CD4-positive, alpha-beta T cell (primary cell): ENCODE measurements at regions not wholly inside any gene's neighbourhood (a gene's known extent, or its start where the extent isn't known, plus 50 kb on each side); places are given as distances from the start of the nearest gene placed in this dataset.

Experiments
- ATAC-seq: fragments of 200-7000 bp; cut with Tn5 transposase; one replicate; pipeline ENCODE4 v1.10.0; 2022; ENCODE audit warnings: mild to moderate bottlenecking; ENCODE audit not compliant: poor library complexity
- CTCF ChIA-PET: fragments of 350-600 bp; sonication (Branson Sonifier 250); formaldehyde crosslinking; loops from one replicate; lab custom pipeline; 2021; ENCODE audit warnings: antibody characterized with exemption, inconsistent platforms; lab: Charles Lee
- POLR2A ChIA-PET: fragments of 350-600 bp; sonication (Branson Sonifier 250); formaldehyde crosslinking; loops from one replicate; lab custom pipeline; 2021; ENCODE audit warnings: antibody characterized with exemption, inconsistent platforms; lab: Charles Lee
- DNase-seq, 14 experiments: peaks; one replicate each; pipeline ENCODE4 v3.0.0-alpha.2; 2013 to 2020; ENCODE audit warnings: mixed read lengths in 2 of 14
- H3K27ac ChIP-seq, 2 donors: one replicate each; pipeline versions ENCODE4 v1.5.1 to v1.7.0; 2013; ENCODE audit warnings: low read length in 2 of 2, low read depth in 1 of 2, mild to moderate bottlenecking in 1 of 2
- H3K27me3 ChIP-seq, 2 experiments: 1 replicate in 1 of 2; 2 replicates in 1 of 2; pipeline versions ENCODE4 v1.6.1 to v1.7.0; 2013; ENCODE audit warnings: low read length in 2 of 2, control low read depth in 1 of 2, mild to moderate bottlenecking in 1 of 2, moderate library complexity in 1 of 2; ENCODE audit not compliant: insufficient read depth in 2 of 2, control insufficient read depth in 1 of 2
- H3K36me3 ChIP-seq: one replicate; pipeline ENCODE4 v1.6.1; 2013; ENCODE audit warnings: low read length, control low read depth; ENCODE audit not compliant: insufficient read depth
- H3K4me1 ChIP-seq: one replicate; pipeline ENCODE4 v1.6.1; 2013; ENCODE audit warnings: low read length, control low read depth; ENCODE audit not compliant: insufficient read depth
- H3K4me3 ChIP-seq: one replicate; pipeline ENCODE4 v1.5.1; 2013; ENCODE audit warnings: mild to moderate bottlenecking, low read length, moderate library complexity
- H3K9me3 ChIP-seq, 2 experiments: 1 replicate in 1 of 2; 2 replicates in 1 of 2; pipeline versions ENCODE4 v1.6.1 to v1.7.0; 2013; ENCODE audit warnings: low read length in 2 of 2, mild to moderate bottlenecking in 2 of 2, control low read depth in 1 of 2, moderate library complexity in 1 of 2; ENCODE audit not compliant: control insufficient read depth in 1 of 2, insufficient read depth in 1 of 2
- H3K27ac Mint-ChIP-seq: one replicate; pipeline ENCODE4 v1.8.0; 2020; ENCODE audit warnings: mixed read lengths
- H3K27me3 Mint-ChIP-seq: one replicate; pipeline ENCODE4 v1.8.0; 2021; ENCODE audit warnings: mixed read lengths
- H3K36me3 Mint-ChIP-seq: one replicate; pipeline ENCODE4 v1.8.0; 2021; ENCODE audit warnings: low read depth, mixed read lengths
- H3K4me1 Mint-ChIP-seq: one replicate; pipeline ENCODE4 v1.8.0; 2021; ENCODE audit warnings: low read depth, mixed read lengths
- H3K4me3 Mint-ChIP-seq: one replicate; pipeline ENCODE4 v1.8.0; 2020; ENCODE audit warnings: mild to moderate bottlenecking, mixed read lengths
- H3K9me3 Mint-ChIP-seq: one replicate; pipeline ENCODE4 v1.8.0; 2020; ENCODE audit warnings: mixed read lengths
- CTCF ChIP-seq: fragments of 200-600 bp; IDR thresholded peaks from one replicate; pipeline ENCODE4 v1.8.0; 2022; ENCODE audit warnings: antibody characterized with exemption, mild to moderate bottlenecking
- intact Hi-C, 2 experiments: fragments of 100-400 bp; cut with DNase I in 1 of 2; cut with micrococcal nuclease in 1 of 2; formaldehyde crosslinking; loops; one replicate each; pipeline versions ENCODE4 v1.15.1 to v1.9.0; 2023 to 2025; cut with DNase I, micrococcal nuclease

GRCh38 chr4:18666322-18666721, 644.8 kb upstream of the LCORL start:
- no peaks in the 10 kb centered on the region for H3K9me3 Mint-ChIP-seq
- CTCF ChIA-PET, result no interaction called here
- H3K36me3 Mint-ChIP-seq, result no peaks in the 10 kb centered on the region
- no peak overlapping the region for H3K27ac Mint-ChIP-seq
- H3K4me3 ChIP-seq, result no peak overlapping the region
- no peaks in the 10 kb centered on the region for H3K27me3 ChIP-seq
- H3K4me3 Mint-ChIP-seq, result no peak overlapping the region
- ATAC-seq, result no peak
- no peaks in the 10 kb centered on the region for H3K9me3 ChIP-seq
- H3K4me1 ChIP-seq, result no peaks in the 10 kb centered on the region
- no peaks in the 10 kb centered on the region for H3K27me3 Mint-ChIP-seq
- intact Hi-C loops, result no loop called here
- H3K4me1 Mint-ChIP-seq, result no peaks in the 10 kb centered on the region
- POLR2A ChIA-PET, result no interaction called here
- no peaks in the 10 kb centered on the region for H3K36me3 ChIP-seq
- TF ChIP-seq CTCF, result no peak
- no peak for DNase-seq
- no peak overlapping the region for H3K27ac ChIP-seq

- H3K4me3 Mint-ChIP-seq, result no peak overlapping the region
- Histone ChIP-seq H3K4me1 (no peaks in the 10 kb centered on the region), H3K27me3 (no peaks in the 10 kb centered on the region), H3K27ac (no peak overlapping the region), H3K4me3 (no peak overlapping the region), H3K36me3 (no peaks in the 10 kb centered on the region), H3K9me3 (peaks cover 0 to 4% of the 10 kb centered on the region in 2 experiments)
- no peak for TF ChIP-seq CTCF
- DNase-seq (no peak), ATAC-seq (no peak)
- no peaks in the 10 kb centered on the region for H3K36me3 Mint-ChIP-seq
- no peak overlapping the region for H3K27ac Mint-ChIP-seq
- CTCF ChIA-PET, result no interaction called here
- H3K4me1 Mint-ChIP-seq, result no peaks in the 10 kb centered on the region
- no peaks in the 10 kb centered on the region for H3K9me3 Mint-ChIP-seq
- no peaks in the 10 kb centered on the region for H3K27me3 Mint-ChIP-seq
- POLR2A ChIA-PET, result no interaction called here
- intact Hi-C loops, result no loop called here
Observed at GRCh38 chr4:18664171-18664570, 642.6 kb upstream of the LCORL start.

GRCh38 chr4:18645351-18645750, 623.8 kb upstream of the LCORL start:
- intact Hi-C loops, result no loop called here
- no peaks in the 10 kb centered on the region for H3K4me1 Mint-ChIP-seq
- POLR2A ChIA-PET, result no interaction called here
- Histone ChIP-seq H3K27me3 (no peaks in the 10 kb centered on the region), H3K27ac (no peak overlapping the region), H3K36me3 (no peaks in the 10 kb centered on the region), H3K4me3 (no peak overlapping the region), H3K4me1 (no peaks in the 10 kb centered on the region), H3K9me3 (no peaks in the 10 kb centered on the region)
- no peak overlapping the region for H3K27ac Mint-ChIP-seq
- peaks cover 10% of the 10 kb centered on the region for H3K9me3 Mint-ChIP-seq
- DNase-seq, result no peak
- no peak for TF ChIP-seq CTCF
- no peaks in the 10 kb centered on the region for H3K27me3 Mint-ChIP-seq
- H3K4me3 Mint-ChIP-seq, result no peak overlapping the region
- CTCF ChIA-PET, result no interaction called here
- H3K36me3 Mint-ChIP-seq, result no peaks in the 10 kb centered on the region
- ATAC-seq, result no peak
